ENCODE measurements at regions not wholly inside any gene's neighbourhood (a gene's known extent, or its start where the extent isn't known, plus 50 kb on each side); places are given as distances from the start of the nearest gene placed in this dataset.
"Not testable (repeated sequence)": the region's sequence is repeated elsewhere in the genome, so short reads cannot be mapped to it uniquely, and the experiment has no call there.

- DNase-seq: no peak
Observed at GRCh38 chr4:151522866-151523519, 114.0 kb downstream of the FHIP1A start.

GRCh38 chr4:151524610-151525009 lies 115.6 kb downstream of the FHIP1A start:
- no peak for DNase-seq

- DNase-seq: not testable (repeated sequence)
Observed at GRCh38 chr4:151526489-151526888, 117.5 kb downstream of the FHIP1A start.

- no peak for DNase-seq
Observed at GRCh38 chr4:151527699-151528098, 118.7 kb downstream of the FHIP1A start.

- DNase-seq: no peak
Observed at GRCh38 chr4:151529187-151529586, 120.2 kb downstream of the FHIP1A start.

GRCh38 chr4:151530230-151530629 lies 121.3 kb downstream of the FHIP1A start:
- no peak for DNase-seq

- peak in 1 of 2 donors; percentile 19 for DNase-seq
Observed at GRCh38 chr4:151530783-151531182, 121.8 kb downstream of the FHIP1A start.

- DNase-seq: no peak
Observed at GRCh38 chr4:151532001-151532708, 123.2 kb downstream of the FHIP1A start.

GRCh38 chr4:151534195-151534594 lies 125.2 kb downstream of the FHIP1A start:
- no peak for DNase-seq

- DNase-seq: no peak
Observed at GRCh38 chr4:151535366-151535765, 126.4 kb downstream of the FHIP1A start.

GRCh38 chr4:151537687-151538086 lies 128.7 kb downstream of the FHIP1A start:
- DNase-seq: peak in 1 of 2 donors; percentile 33

- no peak for DNase-seq
Observed at GRCh38 chr4:151538963-151539362, 130.0 kb downstream of the FHIP1A start.

GRCh38 chr4:151540728-151541388 lies 131.9 kb downstream of the FHIP1A start:
- no peak for DNase-seq

- no peak for DNase-seq
Observed at GRCh38 chr4:151541389-151542071, 132.6 kb downstream of the FHIP1A start.

- no peak for DNase-seq
Observed at GRCh38 chr4:151548708-151549107, 139.7 kb downstream of the FHIP1A start.

- DNase-seq: not testable (repeated sequence)
Observed at GRCh38 chr4:151549378-151549777, 140.4 kb downstream of the FHIP1A start.

GRCh38 chr4:151553874-151554273 lies 144.9 kb downstream of the FHIP1A start:
- DNase-seq: no peak

GRCh38 chr4:151555151-151555945 lies 146.4 kb downstream of the FHIP1A start:
- DNase-seq: no peak

- DNase-seq: no peak
Observed at GRCh38 chr4:151558496-151559113, 149.6 kb downstream of the FHIP1A start.

- no peak for DNase-seq
Observed at GRCh38 chr4:151559595-151559994, 150.6 kb downstream of the FHIP1A start.

- DNase-seq: no peak
Observed at GRCh38 chr4:151561551-151562256, 152.7 kb downstream of the FHIP1A start.

All from hippocampal formation (tissue), 2 donors.